ENCODE measurements at regions not wholly inside any gene's neighbourhood (a gene's known extent, or its start where the extent isn't known, plus 50 kb on each side); places are given as distances from the start of the nearest gene placed in this dataset.

DNA sequence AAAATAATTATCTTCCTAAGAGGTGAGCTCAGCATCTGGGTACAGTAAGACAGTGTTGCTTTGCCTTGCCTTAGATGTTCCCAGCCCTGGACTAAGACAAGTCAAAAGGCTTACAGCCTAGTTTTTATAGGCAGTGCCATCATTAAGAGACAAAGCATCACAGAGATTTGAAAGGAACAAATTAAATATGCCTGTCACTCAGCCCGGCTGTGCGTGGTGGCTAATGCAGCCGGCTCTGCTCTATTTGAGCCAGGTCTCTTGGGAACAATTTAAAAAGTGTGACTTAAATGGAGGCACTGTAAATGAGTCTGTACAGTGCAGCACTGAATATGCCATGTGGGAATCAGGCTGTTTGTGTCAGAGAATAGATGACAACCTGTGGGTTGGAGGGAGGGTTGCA, 1687.4 kb upstream of the FLRT2 start:
- TF ChIP-seq, protein P1, sequence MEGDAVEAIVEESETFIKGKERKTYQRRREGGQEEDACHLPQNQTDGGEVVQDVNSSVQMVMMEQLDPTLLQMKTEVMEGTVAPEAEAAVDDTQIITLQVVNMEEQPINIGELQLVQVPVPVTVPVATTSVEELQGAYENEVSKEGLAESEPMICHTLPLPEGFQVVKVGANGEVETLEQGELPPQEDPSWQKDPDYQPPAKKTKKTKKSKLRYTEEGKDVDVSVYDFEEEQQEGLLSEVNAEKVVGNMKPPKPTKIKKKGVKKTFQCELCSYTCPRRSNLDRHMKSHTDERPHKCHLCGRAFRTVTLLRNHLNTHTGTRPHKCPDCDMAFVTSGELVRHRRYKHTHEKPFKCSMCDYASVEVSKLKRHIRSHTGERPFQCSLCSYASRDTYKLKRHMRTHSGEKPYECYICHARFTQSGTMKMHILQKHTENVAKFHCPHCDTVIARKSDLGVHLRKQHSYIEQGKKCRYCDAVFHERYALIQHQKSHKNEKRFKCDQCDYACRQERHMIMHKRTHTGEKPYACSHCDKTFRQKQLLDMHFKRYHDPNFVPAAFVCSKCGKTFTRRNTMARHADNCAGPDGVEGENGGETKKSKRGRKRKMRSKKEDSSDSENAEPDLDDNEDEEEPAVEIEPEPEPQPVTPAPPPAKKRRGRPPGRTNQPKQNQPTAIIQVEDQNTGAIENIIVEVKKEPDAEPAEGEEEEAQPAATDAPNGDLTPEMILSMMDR (conservative IDR thresholded peaks at IDR 0.05 in 1 of 2, IDR thresholded peaks at IDR 0.05 in 1 of 2; ENCODE audit: extremely low read depth in 1 of 2, insufficient read depth in 1 of 2, low read depth in 1 of 2, low read length in 2 of 2): no peak
- no peak for TF ChIP-seq EZH2 (IDR thresholded peaks at IDR 0.05; ENCODE audit: borderline replicate concordance, low read length)

Measured in mammary epithelial cell (primary cell).